ENCODE measurements at regions not wholly inside any gene's neighbourhood (a gene's known extent, or its start where the extent isn't known, plus 50 kb on each side); places are given as distances from the start of the nearest gene placed in this dataset.

- DNase-seq (ENCODE audit: low read depth), result no peak
Observed at GRCh38 chr3:162200836-162201235, 704.2 kb downstream of the OTOL1 start.

- DNase-seq (ENCODE audit: low read depth), result no peak
Observed at GRCh38 chr3:162206648-162207047, 710.0 kb downstream of the OTOL1 start.

- DNase-seq (ENCODE audit: low read depth), result no peak
Observed at GRCh38 chr3:162211470-162211869, 714.9 kb downstream of the OTOL1 start.

- DNase-seq (ENCODE audit: low read depth), result no peak
Observed at GRCh38 chr3:162213196-162213595, 716.6 kb downstream of the OTOL1 start.

- no peak for DNase-seq (ENCODE audit: low read depth)
Observed at GRCh38 chr3:162213956-162214355, 717.3 kb downstream of the OTOL1 start.

GRCh38 chr3:162217647-162218046, 721.0 kb downstream of the OTOL1 start:
- DNase-seq (ENCODE audit: low read depth), result no peak

- DNase-seq (ENCODE audit: low read depth), result no peak
Observed at GRCh38 chr3:162218479-162218878, 721.9 kb downstream of the OTOL1 start.

- no peak for DNase-seq (ENCODE audit: low read depth)
Observed at GRCh38 chr3:162224746-162225145, 728.1 kb downstream of the OTOL1 start.

- DNase-seq (ENCODE audit: low read depth), result no peak
Observed at GRCh38 chr3:162236949-162237348, 740.3 kb downstream of the OTOL1 start.

- DNase-seq (ENCODE audit: low read depth), result no peak
Observed at GRCh38 chr3:162250782-162251181, 754.2 kb downstream of the OTOL1 start.

- DNase-seq (ENCODE audit: low read depth), result no peak
Observed at GRCh38 chr3:162262129-162262528, 765.5 kb downstream of the OTOL1 start.

GRCh38 chr3:162263596-162263995, 767.0 kb downstream of the OTOL1 start:
- DNase-seq (ENCODE audit: low read depth), result no peak

GRCh38 chr3:162269636-162270458, 773.2 kb downstream of the OTOL1 start:
- no peak for DNase-seq (ENCODE audit: low read depth)

GRCh38 chr3:162274070-162274469, 777.5 kb downstream of the OTOL1 start:
- no peak for DNase-seq (ENCODE audit: low read depth)

- DNase-seq (ENCODE audit: low read depth), result no peak
Observed at GRCh38 chr3:162278834-162279233, 782.2 kb downstream of the OTOL1 start.

- no peak for DNase-seq (ENCODE audit: low read depth)
Observed at GRCh38 chr3:162285259-162285658, 788.7 kb downstream of the OTOL1 start.

GRCh38 chr3:162287600-162287999, 791.0 kb downstream of the OTOL1 start:
- DNase-seq (ENCODE audit: low read depth), result no peak

GRCh38 chr3:162292409-162292808, 795.8 kb downstream of the OTOL1 start:
- no peak for DNase-seq (ENCODE audit: low read depth)

- DNase-seq (ENCODE audit: low read depth), result peak; percentile 78
Observed at GRCh38 chr3:162295323-162295983, 798.8 kb downstream of the OTOL1 start.

- no peak for DNase-seq (ENCODE audit: low read depth)
Observed at GRCh38 chr3:162302983-162303624, 806.5 kb downstream of the OTOL1 start.

- DNase-seq (ENCODE audit: low read depth), result no peak
Observed at GRCh38 chr3:162317046-162317445, 820.4 kb downstream of the OTOL1 start.

GRCh38 chr3:162328649-162329048, 832.0 kb downstream of the OTOL1 start:
- DNase-seq (ENCODE audit: low read depth), result no peak

- DNase-seq (ENCODE audit: low read depth), result no peak
Observed at GRCh38 chr3:162329514-162329913, 832.9 kb downstream of the OTOL1 start.

All from GM04504 (cell line).